Activated CD8-positive, alpha-beta T cell treated with anti-CD3 and anti-CD28 coated beads, Interleukin-2, amount 10 ng/mL, durations not matched to agents 7 days and 5 days (primary cell): ENCODE measurements at regions not wholly inside any gene's neighbourhood (a gene's known extent, or its start where the extent isn't known, plus 50 kb on each side); places are given as distances from the start of the nearest gene placed in this dataset.
"Not testable (repeated sequence)": the region's sequence is repeated elsewhere in the genome, so short reads cannot be mapped to it uniquely, and the experiment has no call there.

Experiments
- ATAC-seq: fragments of 150-1000 bp; cut with Tn5 transposase; one replicate; pipeline ENCODE4 v1.10.0; 2021; ENCODE audit warnings: moderate library complexity
- CTCF ChIA-PET: fragments of 350-600 bp; sonication (Branson Sonifier 250); formaldehyde crosslinking; loops from one replicate; lab custom pipeline; 2021; ENCODE audit warnings: antibody characterized with exemption; lab: Charles Lee
- POLR2A ChIA-PET: fragments of 350-600 bp; sonication (Branson Sonifier 250); formaldehyde crosslinking; loops from one replicate; lab custom pipeline; 2021; ENCODE audit warnings: antibody characterized with exemption; lab: Charles Lee
- DNase-seq: peaks from one replicate; pipeline ENCODE4 v3.0.0-alpha.2; 2020
- H3K27ac Mint-ChIP-seq: one replicate; pipeline ENCODE4 v1.8.0; 2021; ENCODE audit warnings: mild to moderate bottlenecking, mixed read lengths
- H3K27me3 Mint-ChIP-seq: one replicate; pipeline ENCODE4 v1.8.0; 2021; ENCODE audit warnings: low read depth, mixed read lengths
- H3K36me3 Mint-ChIP-seq: one replicate; pipeline ENCODE4 v1.8.0; 2021; ENCODE audit warnings: low read depth, mixed read lengths
- H3K4me1 Mint-ChIP-seq: one replicate; pipeline ENCODE4 v1.8.0; 2021; ENCODE audit warnings: low read depth, mixed read lengths
- H3K4me3 Mint-ChIP-seq: one replicate; pipeline ENCODE4 v1.8.0; 2021; ENCODE audit warnings: mild to moderate bottlenecking, mixed read lengths
- H3K9me3 Mint-ChIP-seq: one replicate; pipeline ENCODE4 v1.8.0; 2022; ENCODE audit warnings: mixed read lengths; ENCODE audit not compliant: insufficient read depth

- Mint-ChIP-seq H3K27me3 (no peaks in the 10 kb centered on the region), H3K4me3 (no peak overlapping the region), H3K9me3 (peaks cover 11% of the 10 kb centered on the region), H3K36me3 (no peaks in the 10 kb centered on the region), H3K27ac (no peak overlapping the region), H3K4me1 (no peaks in the 10 kb centered on the region)
- CTCF ChIA-PET: no interaction called here
- DNase-seq: no peak
- POLR2A ChIA-PET: no interaction called here
- no peak for ATAC-seq
Observed at GRCh38 chr13:18971576-18972219, 209.9 kb downstream of the TUBA3C start.

GRCh38 chr13:18965347-18965855 is 216.2 kb downstream of the TUBA3C start:
- H3K4me3 Mint-ChIP-seq: no peak overlapping the region
- H3K4me1 Mint-ChIP-seq: no peaks in the 10 kb centered on the region
- no peaks in the 10 kb centered on the region for H3K27me3 Mint-ChIP-seq
- ChIA-PET POLR2A (no interaction called here), CTCF (no interaction called here)
- H3K36me3 Mint-ChIP-seq: no peaks in the 10 kb centered on the region
- ATAC-seq (no peak), DNase-seq (no peak)
- H3K27ac Mint-ChIP-seq: no peak overlapping the region
- H3K9me3 Mint-ChIP-seq: peaks cover 17% of the 10 kb centered on the region

GRCh38 chr13:18964942-18965341 is 216.7 kb downstream of the TUBA3C start:
- Mint-ChIP-seq H3K4me1 (no peaks in the 10 kb centered on the region), H3K27me3 (no peaks in the 10 kb centered on the region), H3K27ac (no peak overlapping the region), H3K9me3 (peaks cover 17% of the 10 kb centered on the region), H3K4me3 (no peak overlapping the region), H3K36me3 (no peaks in the 10 kb centered on the region)
- no peak for DNase-seq
- POLR2A ChIA-PET: no interaction called here
- CTCF ChIA-PET: no interaction called here
- no peak for ATAC-seq

GRCh38 chr13:18963684-18964083 is 217.9 kb downstream of the TUBA3C start:
- ATAC-seq, CTCF ChIA-PET, H3K4me1 Mint-ChIP-seq, H3K4me3 Mint-ChIP-seq, H3K27me3 Mint-ChIP-seq, H3K27ac Mint-ChIP-seq, POLR2A ChIA-PET, H3K36me3 Mint-ChIP-seq, DNase-seq: not testable (repeated sequence)
- H3K9me3 Mint-ChIP-seq: peaks cover 18% of the 10 kb centered on the region

GRCh38 chr13:18962168-18962734 is 219.4 kb downstream of the TUBA3C start:
- H3K9me3 Mint-ChIP-seq: peaks cover 19% of the 10 kb centered on the region
- no peaks in the 10 kb centered on the region for H3K4me1 Mint-ChIP-seq
- H3K27ac Mint-ChIP-seq: no peak overlapping the region
- ATAC-seq (no peak), DNase-seq (no peak)
- H3K27me3 Mint-ChIP-seq: no peaks in the 10 kb centered on the region
- ChIA-PET POLR2A (no interaction called here), CTCF (no interaction called here)
- peaks cover 1% of the 10 kb centered on the region for H3K36me3 Mint-ChIP-seq
- H3K4me3 Mint-ChIP-seq: no peak overlapping the region

DNA sequence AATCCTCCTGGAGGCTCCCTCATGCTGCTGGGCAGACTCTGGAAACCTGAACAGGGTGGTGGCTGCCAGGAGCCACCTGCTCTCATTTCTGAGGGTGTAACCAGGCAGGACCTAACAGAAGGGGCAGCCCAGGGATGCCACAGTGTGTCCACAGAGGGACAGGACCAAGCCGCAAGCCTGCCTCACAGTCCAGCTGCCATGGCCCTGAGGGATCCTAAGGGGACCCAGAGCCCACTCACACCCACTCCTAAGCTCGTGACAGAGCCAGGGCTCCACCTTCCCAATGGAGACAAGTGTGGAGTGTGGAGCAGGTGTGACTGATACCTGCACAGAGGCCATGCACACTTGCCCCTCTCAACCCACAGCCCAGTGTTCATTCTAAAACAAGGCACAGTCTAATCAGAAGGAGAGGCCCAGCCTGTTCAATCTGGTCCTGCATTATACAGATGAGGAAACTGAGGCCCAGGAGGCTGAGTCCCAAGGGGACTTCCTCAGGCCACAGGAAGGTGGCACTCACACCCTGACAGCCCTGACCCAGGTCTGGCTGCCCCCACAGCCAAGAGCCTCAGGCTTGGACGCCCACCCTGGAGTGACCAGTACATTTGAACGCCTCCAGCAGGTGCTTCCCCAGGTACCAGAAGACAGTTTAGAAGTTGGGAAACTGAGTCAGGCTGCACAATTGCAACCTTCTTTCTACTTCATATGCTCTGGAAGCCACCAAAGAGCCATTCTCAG is 220.1 kb downstream of the TUBA3C start:
- CTCF ChIA-PET: no interaction called here

GRCh38 chr13:18960637-18961227 is 220.9 kb downstream of the TUBA3C start:
- no peak for DNase-seq
- Mint-ChIP-seq H3K4me3 (no peak overlapping the region), H3K27me3 (no peaks in the 10 kb centered on the region), H3K27ac (no peak overlapping the region), H3K36me3 (peaks cover 1% of the 10 kb centered on the region), H3K4me1 (no peaks in the 10 kb centered on the region), H3K9me3 (peaks cover 8% of the 10 kb centered on the region)
- POLR2A ChIA-PET: no interaction called here
- ATAC-seq: no peak
- CTCF ChIA-PET: no interaction called here

More for the DNA sequence above, 220.1 kb downstream of the TUBA3C start:
- no peak overlapping the region for H3K27ac Mint-ChIP-seq
- H3K36me3 Mint-ChIP-seq: peaks cover 1% of the 10 kb centered on the region
- no peaks in the 10 kb centered on the region for H3K4me1 Mint-ChIP-seq
- DNase-seq (no peak), ATAC-seq (no peak)
- H3K9me3 Mint-ChIP-seq: peaks cover 16% of the 10 kb centered on the region
- H3K27me3 Mint-ChIP-seq: no peaks in the 10 kb centered on the region
- H3K4me3 Mint-ChIP-seq: no peak overlapping the region
- POLR2A ChIA-PET: no interaction called here

DNA sequence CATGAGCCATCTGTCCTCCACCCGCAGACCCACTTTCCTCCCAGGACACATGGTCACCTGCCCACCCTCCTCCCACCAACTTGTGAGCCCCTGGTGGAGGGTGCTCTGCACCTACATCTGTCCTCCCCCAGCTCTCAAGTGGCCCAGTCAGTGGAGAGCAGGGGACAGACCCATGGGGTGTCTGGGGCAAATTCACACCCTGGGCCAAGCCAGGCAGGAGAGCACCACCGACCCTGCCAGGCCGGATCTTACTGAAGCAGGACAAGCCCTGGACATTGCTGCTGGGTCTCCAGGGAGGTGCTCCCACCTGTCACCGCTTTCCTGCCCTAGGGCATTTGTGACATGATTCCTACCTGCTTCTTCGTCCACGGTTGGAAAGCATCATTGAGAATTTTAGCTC is 221.6 kb downstream of the TUBA3C start:
- no peak for DNase-seq
- Mint-ChIP-seq H3K36me3 (peaks cover 1% of the 10 kb centered on the region), H3K27me3 (no peaks in the 10 kb centered on the region), H3K4me1 (no peaks in the 10 kb centered on the region), H3K27ac (no peak overlapping the region), H3K4me3 (no peak overlapping the region), H3K9me3 (peaks cover 7% of the 10 kb centered on the region)
- ChIA-PET CTCF (no interaction called here), POLR2A (no interaction called here)
- no peak for ATAC-seq

DNA sequence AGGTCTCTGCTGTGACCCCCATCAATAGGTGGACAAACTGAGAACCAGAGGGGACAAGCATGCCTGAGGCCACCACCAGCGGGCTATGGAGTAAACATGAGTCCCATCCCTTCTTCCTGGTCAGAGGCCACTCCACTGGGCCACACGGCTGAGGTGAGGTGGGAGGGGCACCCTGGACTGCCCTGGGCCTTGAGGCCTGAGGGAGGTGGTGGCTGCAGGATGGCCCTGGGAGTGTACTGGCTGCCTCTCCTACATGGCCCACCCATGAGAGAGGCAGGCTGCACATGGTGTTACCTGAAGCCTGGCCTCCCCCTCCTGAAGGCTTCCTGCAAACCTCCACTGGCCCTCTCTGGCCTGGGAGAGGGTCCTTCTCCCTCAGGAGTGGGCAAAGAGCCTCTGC is 222.4 kb downstream of the TUBA3C start:
- Mint-ChIP-seq H3K27me3 (no peaks in the 10 kb centered on the region), H3K4me1 (no peaks in the 10 kb centered on the region), H3K36me3 (peaks cover 1% of the 10 kb centered on the region), H3K4me3 (no peak overlapping the region), H3K9me3 (peaks cover 7% of the 10 kb centered on the region), H3K27ac (no peak overlapping the region)
- ChIA-PET CTCF (no interaction called here), POLR2A (no interaction called here)
- ATAC-seq (no peak), DNase-seq (no peak)

DNA sequence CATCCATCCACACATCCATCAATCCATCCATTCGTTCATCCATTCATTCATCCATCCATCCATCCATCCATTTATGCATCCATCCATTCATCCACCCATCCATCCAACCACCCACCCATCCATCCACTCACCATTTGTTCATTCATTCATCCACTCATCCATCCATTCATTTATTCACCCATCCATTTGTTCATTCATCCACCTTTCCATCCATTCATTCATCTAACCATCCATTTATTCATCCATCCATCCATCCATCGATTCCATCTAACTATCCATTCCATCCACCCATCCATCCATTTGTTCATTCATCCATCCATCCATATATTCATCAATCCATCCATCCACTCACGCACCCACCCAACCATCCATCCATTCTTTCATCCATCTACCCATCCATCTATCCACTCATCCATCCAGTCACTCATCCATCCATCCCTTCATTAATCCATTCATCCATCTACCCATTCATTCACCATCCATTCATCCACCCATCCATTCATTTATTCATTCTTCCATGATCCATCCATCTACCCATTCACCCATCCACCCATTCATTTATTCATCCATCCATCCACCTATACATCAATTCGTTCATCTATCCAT is 225.0 kb downstream of the TUBA3C start:
- H3K36me3 Mint-ChIP-seq: peaks cover 1% of the 10 kb centered on the region
- peaks cover 12% of the 10 kb centered on the region for H3K9me3 Mint-ChIP-seq
- H3K27me3 Mint-ChIP-seq: no peaks in the 10 kb centered on the region
- POLR2A ChIA-PET: no interaction called here
- no peak overlapping the region for H3K4me3 Mint-ChIP-seq
- H3K4me1 Mint-ChIP-seq: no peaks in the 10 kb centered on the region
- DNase-seq (no peak), ATAC-seq (no peak)
- CTCF ChIA-PET: no interaction called here
- no peak overlapping the region for H3K27ac Mint-ChIP-seq

DNA sequence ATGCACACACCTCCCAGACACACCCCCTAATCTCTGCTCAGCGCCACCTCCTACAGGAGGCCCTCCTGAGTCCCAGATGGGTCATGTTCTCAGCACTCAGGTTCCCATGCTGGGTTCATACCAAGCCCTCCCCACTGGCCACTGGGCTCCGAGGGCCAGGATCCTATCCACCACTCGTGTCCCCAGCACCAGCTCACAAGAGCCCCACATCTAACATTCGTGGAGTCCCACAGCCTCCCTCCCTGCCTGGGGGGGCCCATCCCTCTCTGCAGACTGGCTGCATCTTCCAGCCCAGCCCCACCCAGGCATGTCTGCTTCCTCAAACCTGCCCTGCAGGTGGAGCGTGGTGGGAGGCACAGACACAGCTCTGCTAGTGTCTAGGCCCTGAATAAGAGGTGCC is 227.4 kb downstream of the TUBA3C start:
- ATAC-seq (no peak), DNase-seq (no peak)
- ChIA-PET CTCF (no interaction called here), POLR2A (no interaction called here)
- H3K4me3 Mint-ChIP-seq: no peak overlapping the region
- no peaks in the 10 kb centered on the region for H3K4me1 Mint-ChIP-seq
- peaks cover 1% of the 10 kb centered on the region for H3K36me3 Mint-ChIP-seq
- H3K27ac Mint-ChIP-seq: no peak overlapping the region
- peaks cover 12% of the 10 kb centered on the region for H3K9me3 Mint-ChIP-seq
- no peaks in the 10 kb centered on the region for H3K27me3 Mint-ChIP-seq
